Calu3 (cell line): ENCODE measurements at regions not wholly inside any gene's neighbourhood (a gene's known extent, or its start where the extent isn't known, plus 50 kb on each side); places are given as distances from the start of the nearest gene placed in this dataset.
"Not testable (repeated sequence)": the region's sequence is repeated elsewhere in the genome, so short reads cannot be mapped to it uniquely, and the experiment has no call there.

Source experiments
- BruUV-seq: library from RNA; stranded (reverse); fragments of 400-500 nt; replicated peaks from 2 replicates; lab custom pipeline; 2021; lab: Mats Ljungman, UMichigan
- CTCF ChIA-PET: fragments of 300-600 bp; sonication (Branson Sonifier 250); formaldehyde crosslinking; loops from one replicate; lab custom pipeline; 2022; ENCODE audit warnings: antibody characterized with exemption; lab: Charles Lee
- DNase-seq: peaks from one replicate; pipeline ENCODE4 v3.0.0; 2022
- H3K27ac Mint-ChIP-seq: one replicate; pipeline ENCODE4 v1.8.0; 2022; ENCODE audit warnings: mixed read lengths; ENCODE audit not compliant: unreplicated experiment
- H3K27me3 Mint-ChIP-seq: one replicate; pipeline ENCODE4 v1.8.0; 2022; ENCODE audit warnings: mixed read lengths; ENCODE audit not compliant: unreplicated experiment
- H3K36me3 Mint-ChIP-seq: one replicate; pipeline ENCODE4 v1.8.0; 2022; ENCODE audit warnings: mild to moderate bottlenecking, moderate library complexity, mixed read lengths; ENCODE audit not compliant: insufficient read depth, unreplicated experiment
- H3K4me1 Mint-ChIP-seq: one replicate; pipeline ENCODE4 v1.8.0; 2022; ENCODE audit warnings: mild to moderate bottlenecking, low read depth, mixed read lengths; ENCODE audit not compliant: unreplicated experiment
- H3K4me3 Mint-ChIP-seq: one replicate; pipeline ENCODE4 v1.8.0; 2022; ENCODE audit warnings: mild to moderate bottlenecking, low read depth, moderate library complexity, mixed read lengths; ENCODE audit not compliant: unreplicated experiment
- H3K9me3 Mint-ChIP-seq: one replicate; pipeline ENCODE4 v1.8.0; 2022; ENCODE audit warnings: low read depth, mixed read lengths; ENCODE audit not compliant: unreplicated experiment
- CTCF ChIP-seq: fragments of 200-600 bp; IDR thresholded peaks from one replicate; pipeline ENCODE4 v1.8.0; 2022; ENCODE audit warnings: antibody characterized with exemption; ENCODE audit not compliant: unreplicated experiment
- intact Hi-C: fragments of 100-400 bp; cut with micrococcal nuclease; formaldehyde crosslinking; loops from one replicate; pipeline ENCODE4 v1.10.0; 2022; ENCODE audit not compliant: unreplicated experiment

- H3K9me3 Mint-ChIP-seq: no peaks in the 10 kb centered on the region
- CTCF ChIA-PET: no interaction called here
- no peaks in the 10 kb centered on the region for H3K4me1 Mint-ChIP-seq
- H3K27me3 Mint-ChIP-seq: peaks cover 17% of the 10 kb centered on the region
- H3K36me3 Mint-ChIP-seq: no peaks in the 10 kb centered on the region
- H3K4me3 Mint-ChIP-seq: no peak overlapping the region
- no peak for TF ChIP-seq CTCF
- H3K27ac Mint-ChIP-seq: no peak overlapping the region
- intact Hi-C loops: no loop called here
- no peak for DNase-seq
- no TSS peak for BruUV-seq
Observed at GRCh38 chr9:85444243-85444642, 297.5 kb downstream of the AGTPBP1 start.

GRCh38 chr9:85443190-85443598, 298.6 kb downstream of the AGTPBP1 start:
- no peak for DNase-seq
- no peaks in the 10 kb centered on the region for H3K9me3 Mint-ChIP-seq
- BruUV-seq: no TSS peak
- CTCF ChIA-PET: interaction anchor here (0.6 to 0.7 kb wide), 2 partner anchors 15 to 53 kb away, joined by 3 read pairs; no protein-coding TSS in a partner anchor
- H3K4me1 Mint-ChIP-seq: no peaks in the 10 kb centered on the region
- H3K36me3 Mint-ChIP-seq: no peaks in the 10 kb centered on the region
- H3K4me3 Mint-ChIP-seq: no peak overlapping the region
- intact Hi-C loops: no loop called here
- H3K27me3 Mint-ChIP-seq: peaks cover 16% of the 10 kb centered on the region
- no peak overlapping the region for H3K27ac Mint-ChIP-seq
- no peak for TF ChIP-seq CTCF

DNA sequence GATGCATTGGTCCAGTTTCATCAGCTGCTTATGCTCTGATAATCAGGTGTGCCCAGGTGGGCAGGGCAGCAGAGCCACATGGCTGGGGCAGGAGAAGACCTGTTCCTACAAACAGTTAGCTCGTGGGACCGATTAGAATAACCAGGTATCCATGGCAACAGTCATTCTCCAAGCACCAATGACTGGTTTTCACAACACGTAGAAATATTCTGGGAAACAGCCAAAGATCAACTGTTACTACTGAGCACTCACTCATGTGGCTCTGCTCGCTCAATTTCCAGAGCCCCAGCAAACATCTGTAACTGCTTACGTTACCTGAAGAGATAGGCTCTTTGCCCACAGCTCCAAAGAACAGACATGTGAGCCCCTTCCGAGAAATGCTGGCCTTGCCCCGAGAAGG, 302.0 kb downstream of the AGTPBP1 start:
- no peaks in the 10 kb centered on the region for H3K4me1 Mint-ChIP-seq
- no peak for DNase-seq
- H3K4me3 Mint-ChIP-seq: no peak overlapping the region
- no peak for TF ChIP-seq CTCF
- H3K27me3 Mint-ChIP-seq: peaks cover 43% of the 10 kb centered on the region
- intact Hi-C loops: no loop called here
- no peak overlapping the region for H3K27ac Mint-ChIP-seq
- CTCF ChIA-PET: interaction anchor here (0.5 kb wide), 1 partner anchor 196 kb away, joined by 3 read pairs; no protein-coding TSS in a partner anchor
- no peaks in the 10 kb centered on the region for H3K9me3 Mint-ChIP-seq
- no TSS peak for BruUV-seq
- no peaks in the 10 kb centered on the region for H3K36me3 Mint-ChIP-seq

DNA sequence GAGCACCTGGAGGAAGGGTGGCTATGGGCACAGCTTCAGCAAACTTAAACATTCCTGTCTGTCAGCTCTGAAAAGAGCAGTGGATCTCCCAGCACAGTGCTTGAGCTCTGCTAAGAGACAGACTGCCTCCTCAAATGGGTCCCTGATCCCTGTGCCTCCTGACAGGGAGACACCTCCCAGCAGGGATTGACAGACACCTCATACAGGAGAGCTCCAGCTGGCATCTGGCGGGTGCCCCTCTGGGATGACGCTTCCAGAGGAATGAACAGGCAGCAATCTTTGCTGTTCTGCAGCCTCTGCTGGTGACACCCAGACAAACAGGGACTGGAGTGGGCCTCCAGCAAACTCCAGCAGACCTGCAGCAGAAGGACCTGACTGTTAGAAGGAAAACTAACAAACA, 307.8 kb downstream of the AGTPBP1 start:
- Mint-ChIP-seq H3K27me3 (peaks cover 34% of the 10 kb centered on the region), H3K4me1 (peaks cover 26% of the 10 kb centered on the region)
- H3K36me3 Mint-ChIP-seq, DNase-seq, H3K27ac Mint-ChIP-seq, H3K4me3 Mint-ChIP-seq, H3K9me3 Mint-ChIP-seq, CTCF ChIA-PET, BruUV-seq: not testable (repeated sequence)
- intact Hi-C loops: loop anchor here (5.0 kb wide), 1 partner anchor 178 kb away; no protein-coding TSS in a partner anchor

- peak; percentile 15 for DNase-seq
- BruUV-seq, CTCF ChIA-PET: not testable (repeated sequence)
Observed at GRCh38 chr9:85433551-85433950, 308.2 kb downstream of the AGTPBP1 start.

More at GRCh38 chr9:85433551-85433950, 308.2 kb downstream of the AGTPBP1 start:
- H3K27me3 Mint-ChIP-seq: peaks cover 38% of the 10 kb centered on the region
- intact Hi-C loops: loop anchor here (5.0 kb wide), 1 partner anchor 179 kb away; no protein-coding TSS in a partner anchor
- not testable (repeated sequence) for H3K36me3 Mint-ChIP-seq, H3K27ac Mint-ChIP-seq, H3K4me3 Mint-ChIP-seq, H3K9me3 Mint-ChIP-seq
- H3K4me1 Mint-ChIP-seq: peaks cover 30% of the 10 kb centered on the region
